GM12892 (cell line): ENCODE measurements at regions not wholly inside any gene's neighbourhood (a gene's known extent, or its start where the extent isn't known, plus 50 kb on each side); places are given as distances from the start of the nearest gene placed in this dataset.

Source experiments
- DNase-seq: peaks from one replicate; pipeline ENCODE4 v3.0.0; 2011; ENCODE audit not compliant: insufficient read length
- FAIRE-seq: peaks from 2 replicates; lab custom pipeline; 2011; peaks lifted over from hg19 to GRCh38; lab: Jason Lieb, UNC
- POLR2A ChIP-seq: IDR thresholded peaks from 2 replicates; pipeline ENCODE4 v1.6.1; 2011; ENCODE audit warnings: low read depth, low read length, control low read depth
- POLR2AphosphoS5 ChIP-seq: IDR thresholded peaks from 2 replicates; pipeline ENCODE4 v1.6.1; 2011; ENCODE audit warnings: low read depth, low read length, control low read depth
- TAF1 ChIP-seq: IDR thresholded peaks from 2 replicates; pipeline ENCODE4 v1.6.1; 2011; ENCODE audit warnings: low read depth, mild to moderate bottlenecking, control low read depth, low read length, borderline replicate concordance

DNA sequence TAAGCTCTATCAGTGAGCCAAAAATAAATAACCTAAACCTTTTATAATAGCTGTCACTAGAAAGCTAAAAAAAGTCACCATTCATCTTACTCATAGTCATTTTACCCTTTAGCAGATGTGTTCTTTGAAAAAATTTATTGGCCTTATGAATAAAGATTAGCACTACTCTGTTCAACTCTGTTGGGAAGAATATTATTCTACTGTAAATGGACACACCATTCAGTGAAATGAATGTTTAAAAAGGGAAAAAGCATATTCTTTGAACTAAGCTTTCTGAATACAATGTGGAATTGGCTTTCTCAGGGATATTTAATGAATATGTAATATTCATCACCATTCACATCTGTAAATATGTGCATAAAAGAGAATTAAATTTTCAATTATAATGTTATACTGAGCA is 422.0 kb downstream of the CBLN2 start:
- DNase-seq, result no peak
- no peak for TF ChIP-seq TAF1
- no peak for TF ChIP-seq POLR2A
- TF ChIP-seq POLR2AphosphoS5, result no peak
- FAIRE-seq, result no peak

DNA sequence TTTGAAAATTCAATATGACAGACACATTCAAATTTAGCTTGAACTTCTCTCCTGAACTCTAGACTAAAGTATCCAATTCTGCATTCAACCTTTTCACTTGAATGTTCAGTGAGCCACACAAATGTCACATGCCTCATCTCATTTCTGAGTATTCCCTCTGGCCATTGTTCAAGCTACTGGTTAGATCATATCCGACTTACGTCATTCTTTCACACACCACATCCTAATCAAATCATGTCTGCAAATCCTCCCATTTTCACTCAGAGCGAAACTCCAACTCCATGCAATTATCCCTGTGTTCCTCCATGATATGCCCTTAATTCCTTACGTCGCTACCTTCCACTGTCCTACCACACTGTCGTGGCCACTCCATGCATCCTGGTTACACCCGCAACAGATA is 425.1 kb downstream of the CBLN2 start:
- DNase-seq, result no peak
- no peak for FAIRE-seq
- TF ChIP-seq TAF1, result no peak
- TF ChIP-seq POLR2A, result no peak
- TF ChIP-seq POLR2AphosphoS5, result no peak

DNA sequence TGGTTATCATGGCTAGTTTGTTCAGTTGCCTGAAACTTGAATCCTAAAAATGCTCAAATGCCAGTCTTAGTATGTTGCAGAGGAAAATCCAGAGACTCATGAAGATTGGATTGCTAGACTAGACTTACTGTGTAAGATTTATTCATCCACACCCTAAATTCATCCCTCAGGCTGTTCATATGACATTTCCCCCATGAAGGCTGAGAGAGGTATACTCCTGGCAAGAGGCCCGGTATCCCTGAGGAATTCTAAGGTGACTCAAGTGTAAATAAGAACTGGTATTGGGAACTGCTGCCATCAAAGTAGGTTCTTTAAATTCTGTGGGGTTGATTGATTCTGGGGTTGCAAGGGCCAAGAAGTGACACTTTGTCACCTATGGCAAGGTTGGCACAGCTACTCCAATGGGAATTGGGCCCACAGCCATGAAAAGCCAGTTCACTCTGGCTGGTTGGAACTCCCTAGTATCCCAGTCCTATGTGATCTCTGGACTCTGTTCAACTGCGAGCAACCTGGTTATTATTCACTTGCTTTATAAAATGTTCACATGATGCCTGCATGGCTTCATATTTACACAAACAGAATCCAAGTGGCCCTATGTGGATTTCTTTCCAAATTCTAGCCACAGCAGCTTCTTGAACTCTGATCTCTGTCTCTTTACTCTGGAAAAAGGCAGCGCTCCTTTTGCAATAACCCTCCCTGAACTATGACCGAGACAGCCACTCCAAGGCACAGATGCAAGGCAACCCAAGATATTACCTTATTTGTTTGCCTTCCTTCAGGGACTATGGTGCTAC is 429.1 kb downstream of the CBLN2 start:
- FAIRE-seq (no peak), DNase-seq (no peak)
- TF ChIP-seq POLR2A (no peak), POLR2AphosphoS5 (no peak), TAF1 (no peak)

DNA sequence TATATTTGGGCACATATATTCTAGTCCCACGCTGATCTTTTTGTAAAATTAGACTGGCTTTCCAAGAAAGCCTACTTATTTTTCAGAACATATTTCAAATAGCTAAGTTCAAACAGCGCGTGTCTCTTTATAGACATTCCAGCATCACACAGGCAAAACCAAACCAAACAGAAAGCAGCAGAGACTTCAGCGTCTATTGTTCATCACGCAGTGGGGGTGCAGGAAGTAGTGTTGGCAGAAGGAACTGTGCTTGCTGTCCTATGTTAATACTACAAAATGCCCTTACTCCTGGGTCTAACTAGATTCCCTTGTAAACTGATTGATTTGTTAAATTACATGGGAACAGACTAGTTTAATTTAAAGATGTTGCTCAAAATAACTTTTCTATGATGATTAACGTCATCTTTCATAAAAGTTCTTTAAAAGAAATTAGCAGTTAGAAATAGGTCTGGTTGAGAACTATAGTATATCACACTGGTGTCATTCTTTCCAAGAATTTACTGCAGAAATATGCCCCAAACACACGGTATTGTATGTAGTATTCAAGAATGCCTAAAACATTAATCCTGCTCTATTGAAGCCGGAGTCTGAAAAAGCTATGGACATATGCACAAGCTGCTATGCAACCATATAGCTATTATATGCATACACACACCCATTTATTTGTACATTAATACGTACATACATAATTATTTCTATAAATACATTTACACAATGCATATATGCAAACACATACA is 436.3 kb downstream of the CBLN2 start:
- TF ChIP-seq POLR2AphosphoS5, result no peak
- TF ChIP-seq POLR2A, result no peak
- TF ChIP-seq TAF1, result no peak
- no peak for FAIRE-seq
- no peak for DNase-seq

DNA sequence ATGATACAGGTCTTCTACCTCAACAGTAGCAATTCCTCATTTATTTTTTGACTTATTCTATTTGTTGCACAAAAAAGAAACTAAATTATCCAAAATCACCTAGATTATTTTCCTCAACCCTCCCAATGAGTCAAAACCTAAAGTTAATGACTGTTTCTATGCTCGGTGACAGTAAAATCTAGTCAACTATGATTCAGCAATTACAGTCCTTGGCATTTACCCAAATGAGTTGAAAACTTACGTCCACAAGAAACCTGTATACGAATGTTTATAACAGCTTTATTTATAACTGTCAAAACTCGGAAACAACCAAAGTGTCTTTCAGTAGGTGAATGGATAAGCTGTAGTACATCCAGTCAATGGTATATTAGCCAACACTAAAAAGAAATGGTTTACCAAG is 439.3 kb downstream of the CBLN2 start:
- DNase-seq (no peak), FAIRE-seq (no peak)
- no peak for TF ChIP-seq POLR2AphosphoS5
- no peak for TF ChIP-seq TAF1
- no peak for TF ChIP-seq POLR2A

DNA sequence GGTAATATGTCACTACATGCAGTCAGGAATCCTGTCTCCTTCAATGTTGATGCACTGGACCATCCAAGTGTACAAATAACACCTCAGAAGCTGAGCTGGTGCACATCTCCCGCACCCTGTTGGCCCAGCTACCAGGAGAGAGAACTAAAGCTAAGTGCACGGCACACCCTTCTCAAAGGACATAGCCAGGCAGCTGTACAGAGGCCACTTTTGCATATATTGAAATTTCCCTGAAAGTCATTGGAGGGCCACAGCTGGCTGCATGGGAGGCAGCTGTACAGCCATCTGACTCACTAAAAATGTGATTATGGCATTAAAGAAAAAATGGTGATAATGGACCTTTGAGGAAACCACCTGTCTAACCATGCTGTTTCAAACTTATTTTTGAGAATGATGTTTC is 441.7 kb downstream of the CBLN2 start:
- no peak for DNase-seq
- TF ChIP-seq POLR2AphosphoS5 (no peak), POLR2A (no peak), TAF1 (no peak)
- no peak for FAIRE-seq

DNA sequence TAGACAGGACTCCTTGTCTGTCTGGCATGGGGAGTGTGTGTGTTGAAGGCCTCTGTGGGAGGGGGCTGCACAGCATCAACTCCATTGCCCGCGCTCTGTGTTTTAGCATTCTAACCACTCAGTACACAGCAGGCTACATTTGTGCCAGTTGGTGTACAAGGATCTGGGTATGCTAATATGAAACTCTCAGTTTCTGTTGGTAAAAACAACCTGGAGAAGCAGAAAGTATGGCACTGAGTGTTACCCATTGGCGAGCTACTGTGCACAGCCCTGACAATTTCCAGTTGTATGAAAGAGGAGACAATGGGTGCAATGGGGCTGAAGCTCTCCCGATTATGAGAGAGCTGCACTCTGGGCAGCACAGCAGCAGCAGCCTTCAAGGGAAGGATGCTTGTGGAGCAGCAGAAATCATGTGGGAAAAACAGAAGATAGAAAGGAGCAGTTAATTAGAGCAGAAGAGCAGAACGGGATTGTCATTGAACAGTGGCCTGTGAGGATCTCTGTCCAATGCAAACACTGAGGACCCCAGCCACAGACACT is 443.6 kb downstream of the CBLN2 start:
- no peak for FAIRE-seq
- TF ChIP-seq POLR2AphosphoS5, result no peak
- TF ChIP-seq TAF1, result no peak
- TF ChIP-seq POLR2A, result no peak
- no peak for DNase-seq

DNA sequence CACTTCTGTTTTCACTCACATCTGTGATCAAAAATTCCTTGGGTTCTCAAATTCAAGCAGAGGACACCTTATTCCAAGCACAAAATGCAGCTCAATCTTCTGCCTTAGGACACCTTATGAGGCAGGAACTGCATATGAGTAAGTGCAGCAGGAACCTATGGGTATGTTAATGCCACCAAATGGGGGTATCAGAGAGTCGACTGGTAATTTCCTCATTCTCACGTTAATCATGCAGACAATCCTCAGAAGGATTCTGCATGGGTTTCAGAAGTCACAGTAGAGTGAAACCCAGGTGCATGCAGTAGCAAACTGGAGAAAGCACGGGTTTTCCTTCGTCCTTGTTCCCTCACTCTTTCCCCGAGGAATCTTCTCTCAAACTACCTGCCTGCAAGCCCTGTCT is 452.8 kb downstream of the CBLN2 start:
- FAIRE-seq, result peak; percentile 58
- TF ChIP-seq POLR2AphosphoS5, result no peak
- TF ChIP-seq TAF1, result no peak
- no peak for TF ChIP-seq POLR2A

DNA sequence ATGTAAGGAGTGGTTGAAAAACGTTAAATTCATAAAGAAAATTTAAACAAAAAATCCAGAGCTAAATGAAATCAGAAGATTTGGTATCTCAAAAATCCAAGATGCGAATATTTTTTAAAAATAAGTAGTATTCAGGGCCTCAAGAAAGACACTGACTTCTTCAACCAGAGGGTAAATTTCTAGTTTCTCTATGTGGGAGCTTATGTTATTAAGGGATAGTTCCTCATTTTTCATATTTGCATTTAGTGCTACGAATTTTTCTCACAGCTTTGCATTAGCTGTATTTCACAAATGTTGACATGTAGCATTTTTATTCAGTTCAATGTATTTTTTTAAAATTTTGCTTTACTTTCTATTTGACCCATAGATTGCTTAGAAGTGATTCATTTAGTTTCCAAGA is 454.7 kb downstream of the CBLN2 start:
- DNase-seq (no peak), FAIRE-seq (no peak)
- no peak for TF ChIP-seq TAF1
- no peak for TF ChIP-seq POLR2AphosphoS5
- no peak for TF ChIP-seq POLR2A

More for the DNA sequence above, 452.8 kb downstream of the CBLN2 start:
- DNase-seq, result no peak

DNA sequence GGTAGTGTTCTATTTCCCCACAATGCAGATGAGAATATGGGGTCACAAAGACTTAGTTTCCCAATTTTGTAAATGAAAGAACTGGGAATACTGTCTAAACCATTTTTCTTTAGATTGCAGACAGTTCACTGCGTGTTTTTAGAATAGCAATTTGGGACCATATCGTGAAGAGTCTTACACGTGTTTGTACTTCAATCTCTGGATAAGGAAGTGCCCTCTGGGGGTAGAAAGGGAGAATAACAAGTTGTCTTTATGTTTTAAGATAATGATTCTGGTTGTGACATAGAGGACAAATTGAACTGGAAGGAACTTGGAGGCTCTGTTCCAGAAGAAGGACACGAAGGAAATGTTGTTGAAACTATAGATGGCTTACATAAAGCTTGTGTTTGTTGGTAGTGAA is 457.7 kb downstream of the CBLN2 start:
- TF ChIP-seq POLR2AphosphoS5 (no peak), TAF1 (no peak), POLR2A (no peak)
- FAIRE-seq, result no peak
- DNase-seq, result no peak

DNA sequence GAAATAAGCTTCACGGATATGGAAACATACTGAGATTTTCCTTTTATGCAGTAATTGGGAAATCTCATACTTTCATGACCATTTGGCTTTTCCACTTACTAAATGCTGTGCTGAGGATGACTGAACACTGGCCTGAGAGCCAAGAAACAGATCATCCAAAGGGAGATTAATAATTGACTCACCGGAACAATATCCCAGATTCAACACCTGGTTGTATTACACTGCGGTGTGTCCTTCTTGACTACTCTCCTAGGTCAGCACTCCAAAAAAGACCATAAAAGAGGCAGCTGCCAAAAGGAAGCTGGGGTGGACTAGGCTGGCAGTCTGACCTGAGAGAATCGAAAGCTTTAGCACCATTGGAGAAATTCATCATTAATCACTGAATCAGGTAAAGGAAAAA is 469.1 kb downstream of the CBLN2 start:
- FAIRE-seq, result no peak
- no peak for TF ChIP-seq POLR2AphosphoS5
- no peak for TF ChIP-seq POLR2A
- no peak for TF ChIP-seq TAF1
- no peak for DNase-seq

DNA sequence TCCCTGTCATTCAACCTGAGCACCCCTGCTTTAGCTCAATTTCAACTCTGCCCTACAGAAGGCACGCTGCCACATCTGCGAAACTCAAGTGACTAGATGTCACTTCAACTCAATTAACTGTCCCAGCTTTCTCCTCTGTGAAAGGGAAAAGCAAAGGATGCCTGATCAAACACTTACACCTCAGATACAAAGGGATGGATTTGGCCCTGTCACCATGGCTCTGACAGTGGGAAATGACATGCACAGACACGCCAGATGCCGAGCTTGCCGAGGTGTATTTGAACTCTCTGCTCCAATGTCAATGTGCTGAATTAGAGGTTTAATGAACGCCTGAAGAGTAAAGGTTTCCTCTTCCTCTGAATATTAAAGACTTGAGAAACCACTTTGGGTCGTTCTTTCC is 481.1 kb downstream of the CBLN2 start:
- DNase-seq (no peak), FAIRE-seq (no peak)
- TF ChIP-seq POLR2AphosphoS5 (no peak), POLR2A (no peak), TAF1 (no peak)
